Ammon's horn (tissue), 1 donor: ENCODE measurements at regions not wholly inside any gene's neighbourhood (a gene's known extent, or its start where the extent isn't known, plus 50 kb on each side); places are given as distances from the start of the nearest gene placed in this dataset.

Experiments used
- DNase-seq: peaks from one replicate; pipeline ENCODE4 v3.0.0-alpha.2; 2016; ENCODE audit warnings: low spot score

GRCh38 chr7:47043304-47043703 is 538.6 kb downstream of the TNS3 start:
- DNase-seq = no peak

GRCh38 chr7:47042669-47043068 is 539.2 kb downstream of the TNS3 start:
- no peak for DNase-seq

GRCh38 chr7:47040795-47041347 is 541.0 kb downstream of the TNS3 start:
- no peak for DNase-seq

GRCh38 chr7:47039904-47040303 is 542.0 kb downstream of the TNS3 start:
- DNase-seq = peak; percentile 45

GRCh38 chr7:47039089-47039648 is 542.7 kb downstream of the TNS3 start:
- no peak for DNase-seq

- DNase-seq = no peak
Measured at GRCh38 chr7:47038621-47039020, 543.3 kb downstream of the TNS3 start.

- DNase-seq = no peak
Measured at GRCh38 chr7:47037607-47038006, 544.3 kb downstream of the TNS3 start.

GRCh38 chr7:47036909-47037308 is 545.0 kb downstream of the TNS3 start:
- no peak for DNase-seq

- no peak for DNase-seq
Measured at GRCh38 chr7:47035522-47035921, 546.4 kb downstream of the TNS3 start.

GRCh38 chr7:47034180-47034579 is 547.7 kb downstream of the TNS3 start:
- no peak for DNase-seq

GRCh38 chr7:47032536-47032908 is 549.4 kb downstream of the TNS3 start:
- DNase-seq = no peak

GRCh38 chr7:47031786-47032535 is 550.0 kb downstream of the TNS3 start:
- DNase-seq = no peak

- DNase-seq = no peak
Measured at GRCh38 chr7:47028284-47028683, 553.6 kb downstream of the TNS3 start.

- no peak for DNase-seq
Measured at GRCh38 chr7:47027695-47028240, 554.1 kb downstream of the TNS3 start.

GRCh38 chr7:47026780-47027361 is 555.0 kb downstream of the TNS3 start:
- no peak for DNase-seq

GRCh38 chr7:47024991-47025390 is 556.9 kb downstream of the TNS3 start:
- no peak for DNase-seq

GRCh38 chr7:47008461-47008860 is 573.5 kb downstream of the TNS3 start:
- no peak for DNase-seq

GRCh38 chr7:47007471-47007870 is 574.4 kb downstream of the TNS3 start:
- no peak for DNase-seq

GRCh38 chr7:47000561-47000960 is 581.4 kb downstream of the TNS3 start:
- DNase-seq = no peak

GRCh38 chr7:46999866-47000265 is 582.0 kb downstream of the TNS3 start:
- DNase-seq = no peak

- no peak for DNase-seq
Measured at GRCh38 chr7:46996972-46997371, 584.9 kb downstream of the TNS3 start.

- no peak for DNase-seq
Measured at GRCh38 chr7:46993396-46993795, 588.5 kb downstream of the TNS3 start.

GRCh38 chr7:46990761-46991160 is 591.1 kb downstream of the TNS3 start:
- DNase-seq = no peak
